ENCODE measurements at regions not wholly inside any gene's neighbourhood (a gene's known extent, or its start where the extent isn't known, plus 50 kb on each side); places are given as distances from the start of the nearest gene placed in this dataset.

DNA sequence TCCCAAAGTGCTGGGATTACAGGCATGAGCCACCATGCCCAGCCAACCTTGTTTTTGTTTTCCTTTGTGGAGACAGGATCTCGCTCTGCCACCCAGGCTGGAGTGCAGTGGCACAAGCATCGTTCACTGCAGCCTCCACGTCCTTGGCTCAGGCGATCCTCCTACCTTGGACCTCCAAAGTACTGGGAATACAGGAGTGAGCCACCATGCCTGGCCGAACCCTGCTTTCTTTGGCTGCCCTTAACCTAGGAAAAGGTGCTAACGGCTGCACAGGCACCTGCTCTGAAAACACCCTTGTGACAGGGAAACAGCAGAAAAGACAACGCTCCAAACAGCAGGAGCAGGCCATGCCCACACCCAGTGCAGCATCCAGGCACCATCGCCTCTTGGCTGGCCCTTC, 71.9 kb downstream of the OAT start:
- H3K27me3 ChIP-seq: no peaks in the 10 kb centered on the region
- TF ChIP-seq POLR2A (IDR thresholded peaks at IDR 0.05) (no peak), POLR2AphosphoS5 (IDR thresholded peaks at IDR 0.05) (no peak), EP300 (IDR thresholded peaks at IDR 0.05) (no peak)
- TF ChIP-seq, protein P1, sequence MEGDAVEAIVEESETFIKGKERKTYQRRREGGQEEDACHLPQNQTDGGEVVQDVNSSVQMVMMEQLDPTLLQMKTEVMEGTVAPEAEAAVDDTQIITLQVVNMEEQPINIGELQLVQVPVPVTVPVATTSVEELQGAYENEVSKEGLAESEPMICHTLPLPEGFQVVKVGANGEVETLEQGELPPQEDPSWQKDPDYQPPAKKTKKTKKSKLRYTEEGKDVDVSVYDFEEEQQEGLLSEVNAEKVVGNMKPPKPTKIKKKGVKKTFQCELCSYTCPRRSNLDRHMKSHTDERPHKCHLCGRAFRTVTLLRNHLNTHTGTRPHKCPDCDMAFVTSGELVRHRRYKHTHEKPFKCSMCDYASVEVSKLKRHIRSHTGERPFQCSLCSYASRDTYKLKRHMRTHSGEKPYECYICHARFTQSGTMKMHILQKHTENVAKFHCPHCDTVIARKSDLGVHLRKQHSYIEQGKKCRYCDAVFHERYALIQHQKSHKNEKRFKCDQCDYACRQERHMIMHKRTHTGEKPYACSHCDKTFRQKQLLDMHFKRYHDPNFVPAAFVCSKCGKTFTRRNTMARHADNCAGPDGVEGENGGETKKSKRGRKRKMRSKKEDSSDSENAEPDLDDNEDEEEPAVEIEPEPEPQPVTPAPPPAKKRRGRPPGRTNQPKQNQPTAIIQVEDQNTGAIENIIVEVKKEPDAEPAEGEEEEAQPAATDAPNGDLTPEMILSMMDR (IDR thresholded peaks at IDR 0.05): no peak
- no peaks in the 10 kb centered on the region for H3K36me3 ChIP-seq
- no peaks in the 10 kb centered on the region for H3K9me3 ChIP-seq
- H3K4me3 ChIP-seq: no peak overlapping the region
- ATAC-seq: no peak
- H3K27ac ChIP-seq: no peak overlapping the region
- 83 to 100% methylated on average over 2 to 3 of the region's 8 CpGs for WGBS, 2 donors (ENCODE audit: low coverage in 1 of 2)
- no peaks in the 10 kb centered on the region for H3K4me1 ChIP-seq

DNA sequence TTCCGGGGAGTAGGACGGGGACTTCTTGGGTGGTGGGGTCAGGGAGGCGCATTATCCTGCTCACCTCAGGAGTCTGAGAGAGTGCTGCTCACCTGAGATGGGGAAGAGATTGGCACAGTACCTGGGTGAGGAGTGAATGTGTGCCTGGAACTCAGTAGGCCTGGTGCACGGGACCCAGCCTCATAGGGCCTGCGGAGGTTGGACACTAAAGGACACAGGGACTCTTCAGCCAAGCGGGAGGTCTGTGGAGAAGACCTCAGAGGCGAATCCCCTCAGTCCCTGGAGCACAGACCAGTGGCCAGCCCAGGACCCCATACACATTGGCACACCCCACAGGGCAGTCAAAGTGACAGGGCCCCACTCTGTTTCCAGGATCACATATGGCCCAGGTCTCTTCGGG, 73.2 kb downstream of the OAT start:
- ATAC-seq: no peak
- Histone ChIP-seq H3K36me3 (no peaks in the 10 kb centered on the region), H3K4me3 (no peak overlapping the region), H3K27me3 (no peaks in the 10 kb centered on the region), H3K9me3 (no peaks in the 10 kb centered on the region), H3K4me1 (no peaks in the 10 kb centered on the region), H3K27ac (no peak overlapping the region)
- 100% methylated on average over 3 of the region's 8 CpGs for WGBS, 2 donors (ENCODE audit: low coverage in 1 of 2)
- TF ChIP-seq POLR2AphosphoS5 (IDR thresholded peaks at IDR 0.05) (no peak), EP300 (IDR thresholded peaks at IDR 0.05) (no peak), POLR2A (IDR thresholded peaks at IDR 0.05) (no peak)

DNA sequence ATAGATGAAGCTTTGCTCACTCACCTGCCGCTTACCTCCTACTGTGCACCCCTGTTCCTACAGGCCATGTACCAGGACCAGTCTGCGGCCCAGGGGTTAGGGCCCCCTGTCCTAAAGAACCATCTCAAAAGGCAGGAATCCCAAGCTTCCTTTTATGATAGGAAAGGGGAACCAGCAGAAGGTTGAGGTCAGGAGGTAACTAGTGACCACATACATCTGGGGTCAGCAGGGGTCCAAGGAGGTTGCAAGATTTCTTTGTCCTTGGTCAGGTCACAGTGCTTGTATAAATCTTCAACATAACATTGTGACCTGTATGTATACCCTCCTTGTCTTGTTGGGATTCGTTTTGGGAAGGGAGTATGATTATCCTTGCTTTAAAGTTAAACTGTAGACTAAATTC, 73.8 kb downstream of the OAT start:
- H3K27me3 ChIP-seq: no peaks in the 10 kb centered on the region
- no peaks in the 10 kb centered on the region for H3K36me3 ChIP-seq
- H3K4me1 ChIP-seq: no peaks in the 10 kb centered on the region
- TF ChIP-seq POLR2A (IDR thresholded peaks at IDR 0.05): no peak
- no peak for TF ChIP-seq POLR2AphosphoS5 (IDR thresholded peaks at IDR 0.05)
- TF ChIP-seq EP300 (IDR thresholded peaks at IDR 0.05): no peak
- TF ChIP-seq, protein P1 (IDR thresholded peaks at IDR 0.05): no peak
- no peak for ATAC-seq
- 85 to 100% methylated on average over 1 to 3 of the region's 3 CpGs for WGBS, 2 donors (ENCODE audit: low coverage in 1 of 2)
- H3K27ac ChIP-seq: no peak overlapping the region
- H3K9me3 ChIP-seq: no peaks in the 10 kb centered on the region
- H3K4me3 ChIP-seq: no peak overlapping the region

DNA sequence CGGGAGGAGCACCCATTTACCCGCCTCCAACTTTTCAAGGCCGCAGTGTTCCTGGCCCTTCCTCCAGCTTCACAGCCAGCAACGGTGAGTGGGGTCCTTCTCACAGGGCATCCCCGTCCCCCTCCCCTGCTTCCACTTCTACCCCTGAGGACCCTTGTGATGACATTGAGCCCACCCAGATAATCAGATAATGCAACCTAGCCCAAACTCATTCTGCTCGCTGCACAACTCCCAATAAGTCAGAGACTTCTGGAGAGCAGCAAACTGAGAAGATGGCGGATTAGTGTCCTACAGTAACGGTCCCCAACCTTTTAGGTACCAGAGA, 74.5 kb downstream of the OAT start:
- WGBS, 2 donors (ENCODE audit: low coverage in 1 of 2): 81 to 100% methylated on average over 4 to 6 of the region's 8 CpGs
- H3K9me3 ChIP-seq: no peaks in the 10 kb centered on the region
- no peaks in the 10 kb centered on the region for H3K4me1 ChIP-seq
- no peak overlapping the region for H3K4me3 ChIP-seq
- H3K27ac ChIP-seq: no peak overlapping the region
- H3K36me3 ChIP-seq: no peaks in the 10 kb centered on the region
- ATAC-seq: no peak
- TF ChIP-seq POLR2AphosphoS5 (IDR thresholded peaks at IDR 0.05) (no peak), POLR2A (IDR thresholded peaks at IDR 0.05) (no peak), EP300 (IDR thresholded peaks at IDR 0.05) (no peak)
- TF ChIP-seq, protein P1 (IDR thresholded peaks at IDR 0.05): no peak
- no peaks in the 10 kb centered on the region for H3K27me3 ChIP-seq

DNA sequence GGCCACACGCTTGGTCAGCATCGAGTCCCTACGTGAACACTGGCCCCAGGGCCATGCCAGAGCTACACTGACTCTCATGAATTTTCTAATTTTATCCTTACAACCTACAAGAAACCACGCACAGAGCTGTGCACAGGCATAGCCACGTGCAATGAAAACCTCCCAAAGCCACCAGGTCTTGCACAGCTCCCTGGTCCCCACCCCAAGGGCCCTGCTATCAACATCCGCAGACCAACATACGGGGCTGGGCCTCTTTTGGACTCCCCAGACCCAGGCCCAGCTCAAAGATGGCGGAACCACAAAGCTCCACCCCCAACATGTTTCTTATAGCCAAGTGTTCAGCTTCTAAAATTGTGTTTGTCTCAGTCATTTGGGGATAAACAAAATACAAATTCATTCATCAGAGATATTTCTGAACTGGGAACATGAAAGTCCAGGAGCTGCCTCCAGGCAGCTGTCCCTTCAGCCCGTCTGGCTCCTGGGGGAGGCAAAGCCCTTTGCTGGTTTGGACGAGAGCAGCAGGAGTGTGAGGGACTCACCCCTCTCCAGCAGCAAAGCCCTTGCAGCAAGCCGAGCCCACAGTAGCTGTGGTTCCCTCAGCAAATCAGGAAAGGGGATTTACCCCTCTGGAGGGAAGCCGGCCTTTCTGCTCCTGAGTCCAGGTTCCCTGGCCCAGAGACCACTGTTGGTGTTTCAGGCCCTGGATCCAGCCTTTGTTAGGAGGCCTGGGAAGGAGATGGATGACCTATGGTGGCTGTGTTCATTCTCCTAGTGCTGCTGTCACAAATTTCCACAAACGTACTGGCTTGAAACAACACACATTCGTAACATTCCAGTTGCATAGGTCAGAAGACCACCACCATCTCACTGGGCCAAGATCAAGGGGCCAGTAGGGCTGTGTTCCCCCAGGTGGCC, 75.1 kb downstream of the OAT start:
- H3K4me3 ChIP-seq: no peak overlapping the region
- H3K4me1 ChIP-seq: no peaks in the 10 kb centered on the region
- WGBS, 2 donors (ENCODE audit: low coverage in 1 of 2): 91 to 100% methylated on average over 4 to 7 of the region's 14 CpGs
- H3K9me3 ChIP-seq: no peaks in the 10 kb centered on the region
- H3K27ac ChIP-seq: no peak overlapping the region
- TF ChIP-seq, protein P1 (IDR thresholded peaks at IDR 0.05): no peak
- TF ChIP-seq POLR2AphosphoS5 (IDR thresholded peaks at IDR 0.05) (no peak), EP300 (IDR thresholded peaks at IDR 0.05) (no peak), POLR2A (IDR thresholded peaks at IDR 0.05) (no peak)
- H3K27me3 ChIP-seq: no peaks in the 10 kb centered on the region
- no peaks in the 10 kb centered on the region for H3K36me3 ChIP-seq
- ATAC-seq: no peak

Data from gastroesophageal sphincter (tissue), 4 donors.